ENCODE measurements at regions not wholly inside any gene's neighbourhood (a gene's known extent, or its start where the extent isn't known, plus 50 kb on each side); places are given as distances from the start of the nearest gene placed in this dataset.

- no peaks in the 10 kb centered on the region for H3K9me3 ChIP-seq (ENCODE audit: control insufficient read depth in 4 of 4, low read length in 3 of 4)
- no peak overlapping the region for H3K9ac ChIP-seq (ENCODE audit: low read depth in 1 of 2, low read length in 2 of 2)
- 85% methylated on average over 3 of the region's 3 CpGs for WGBS
- no peaks in the 10 kb centered on the region for H3K27me3 ChIP-seq (ENCODE audit: control insufficient read depth in 4 of 4, insufficient read depth in 4 of 4, low read length in 3 of 4)
- no peak overlapping the region for H3K27ac ChIP-seq (ENCODE audit: low read depth in 1 of 2, low read length in 2 of 2)
- H3K4me3 ChIP-seq (ENCODE audit: low read depth in 1 of 3, low read length in 3 of 3), result no peak overlapping the region
- H3K4me1 ChIP-seq (ENCODE audit: control insufficient read depth in 4 of 4, insufficient read depth in 4 of 4, low read length in 3 of 4), result no peaks in the 10 kb centered on the region
- DNase-seq (ENCODE audit: low spot score), result no peak
- H3K36me3 ChIP-seq (ENCODE audit: control insufficient read depth in 4 of 4, insufficient read depth in 3 of 4, low read depth in 1 of 4, low read length in 3 of 4), result no peaks in the 10 kb centered on the region
- TF ChIP-seq HNF4A (conservative IDR thresholded peaks at IDR 0.05) (no peak), SP1 (IDR thresholded peaks at IDR 0.05) (no peak), REST (IDR thresholded peaks at IDR 0.05) (no peak), ATF3 (IDR thresholded peaks at IDR 0.05) (no peak), ZBTB33 (IDR thresholded peaks at IDR 0.05) (no peak), FOXA2 (IDR thresholded peaks at IDR 0.05) (no peak)
Measured at GRCh38 chr20:52321396-52321795, 129.8 kb upstream of the ZFP64 start.

- Histone ChIP-seq H3K4me3 (ENCODE audit: low read depth in 1 of 3, low read length in 3 of 3) (no peak overlapping the region), H3K9ac (ENCODE audit: low read depth in 1 of 2, low read length in 2 of 2) (no peak overlapping the region), H3K4me1 (ENCODE audit: control insufficient read depth in 4 of 4, insufficient read depth in 4 of 4, low read length in 3 of 4) (peaks cover 0 to 1% (median 1%) of the 10 kb centered on the region in 4 donors), H3K9me3 (ENCODE audit: control insufficient read depth in 4 of 4, low read length in 3 of 4) (no peaks in the 10 kb centered on the region), H3K27me3 (ENCODE audit: control insufficient read depth in 4 of 4, insufficient read depth in 4 of 4, low read length in 3 of 4) (no peaks in the 10 kb centered on the region), H3K27ac (ENCODE audit: low read depth in 1 of 2, low read length in 2 of 2) (no peak overlapping the region), H3K36me3 (ENCODE audit: control insufficient read depth in 4 of 4, insufficient read depth in 3 of 4, low read depth in 1 of 4, low read length in 3 of 4) (no peaks in the 10 kb centered on the region)
- TF ChIP-seq MAX (IDR thresholded peaks at IDR 0.05) (no peak), HNF4G (IDR thresholded peaks at IDR 0.05) (no peak), NR2F2 (IDR thresholded peaks at IDR 0.05) (no peak), FOXA1 (IDR thresholded peaks at IDR 0.05) (no peak), GABPA (IDR thresholded peaks at IDR 0.05 in 1 of 2, conservative IDR thresholded peaks at IDR 0.05 in 1 of 2) (no peak), REST (IDR thresholded peaks at IDR 0.05) (no peak), CTCF (IDR thresholded peaks at IDR 0.05; ENCODE audit: low read depth, low read length, missing input control) (no peak), SP1 (IDR thresholded peaks at IDR 0.05) (no peak), RAD21 (IDR thresholded peaks at IDR 0.05) (no peak), TAF1 (conservative IDR thresholded peaks at IDR 0.05) (no peak), ZBTB33 (IDR thresholded peaks at IDR 0.05) (no peak), EGR1 (IDR thresholded peaks at IDR 0.05; ENCODE audit: low read depth in 2 of 2) (no peak), YY1 (IDR thresholded peaks at IDR 0.05) (no peak), RXRA (IDR thresholded peaks at IDR 0.05) (no peak), HNF4A (conservative IDR thresholded peaks at IDR 0.05) (no peak), JUND (IDR thresholded peaks at IDR 0.05) (no peak), FOXA2 (IDR thresholded peaks at IDR 0.05) (no peak)
- no peak for DNase-seq (ENCODE audit: low spot score)
- WGBS, result 71% methylated on average over 6 of the region's 6 CpGs
Measured at GRCh38 chr20:52318651-52319050, 127.1 kb upstream of the ZFP64 start.
